ENCODE measurements at regions not wholly inside any gene's neighbourhood (a gene's known extent, or its start where the extent isn't known, plus 50 kb on each side); places are given as distances from the start of the nearest gene placed in this dataset.

DNA sequence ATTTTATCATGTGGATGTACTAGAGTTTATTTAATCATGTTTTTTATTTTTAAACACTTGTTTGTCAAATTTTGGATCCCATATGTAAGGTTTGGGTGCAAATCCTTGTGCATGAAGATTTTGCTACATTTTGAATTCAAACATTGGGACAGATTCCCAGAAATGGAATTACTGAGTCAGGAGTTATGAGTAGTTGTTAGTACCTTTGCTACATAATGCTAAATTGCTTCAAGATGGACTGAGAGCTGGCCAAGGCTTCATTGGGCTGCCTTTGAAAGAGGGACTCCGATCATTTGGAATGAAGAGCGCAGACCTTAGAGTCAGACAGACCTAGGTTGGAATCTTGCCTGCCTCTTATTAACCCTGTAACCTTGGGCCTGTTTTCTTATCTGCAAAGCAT is 154.9 kb upstream of the PWP1 start:
- Histone ChIP-seq H3K4me2 (ENCODE audit: insufficient read depth, low read length) (no peak overlapping the region), H3K9me1 (replicated peaks; ENCODE audit: control insufficient read depth, extremely low read depth, insufficient read depth, low read length) (no peaks in the 10 kb centered on the region), H3K27me3 (ENCODE audit: control insufficient read depth in 2 of 2, insufficient read depth in 2 of 2, low read length in 2 of 2) (no peaks in the 10 kb centered on the region), H2AFZ (ENCODE audit: low read depth, low read length) (no peak overlapping the region), H3K79me2 (ENCODE audit: control insufficient read depth, insufficient read depth, low read length) (no peaks in the 10 kb centered on the region), H3K4me3 (replicated peaks in 1 of 3; ENCODE audit: insufficient read depth in 1 of 3, low read depth in 1 of 3, low read length in 3 of 3) (no peak overlapping the region), H4K20me1 (replicated peaks; ENCODE audit: control insufficient read depth, extremely low read depth, insufficient read depth, low read length) (no peaks in the 10 kb centered on the region), H3K4me1 (ENCODE audit: control insufficient read depth, extremely low read depth, insufficient read depth, low read length) (no peaks in the 10 kb centered on the region), H3K27ac (ENCODE audit: insufficient read depth, low read depth, low read length) (no peak overlapping the region), H3K36me3 (ENCODE audit: control insufficient read depth in 2 of 2, extremely low read depth in 1 of 2, insufficient read depth in 2 of 2, low read length in 2 of 2) (no peaks in the 10 kb centered on the region), H3K9me3 (replicated peaks; ENCODE audit: control insufficient read depth, insufficient read depth, low read length) (no peaks in the 10 kb centered on the region), H3K9ac (replicated peaks; ENCODE audit: extremely low read depth, insufficient read depth, low read length) (no peak overlapping the region)
- BruUV-seq (replicated peaks): no TSS peak
- FAIRE-seq (no peak), DNase-seq (ENCODE audit: low read depth, low spot score) (no peak)
- TF ChIP-seq POLR2AphosphoS5 (IDR thresholded peaks at IDR 0.05; ENCODE audit: insufficient read depth, low read depth, low read length) (no peak), MYC (IDR thresholded peaks at IDR 0.05; ENCODE audit: low read depth, low read length) (no peak), GATA2 (IDR thresholded peaks at IDR 0.05; ENCODE audit: insufficient read depth, insufficient read length, low read depth, low read length) (no peak), CTCF (IDR thresholded peaks at IDR 0.05; ENCODE audit: extremely low read depth in 1 of 2, insufficient read depth in 1 of 2, low read depth in 1 of 2, low read length in 2 of 2) (no peak), MAX (IDR thresholded peaks at IDR 0.05; ENCODE audit: insufficient read depth, insufficient read length) (no peak), EZH2 (IDR thresholded peaks at IDR 0.05; ENCODE audit: borderline replicate concordance, low read depth, low read length, severe bottlenecking) (no peak), POLR2A (IDR thresholded peaks at IDR 0.05; ENCODE audit: low read depth, low read length) (no peak), FOS (IDR thresholded peaks at IDR 0.05; ENCODE audit: borderline replicate concordance, insufficient read depth, low read length) (no peak), JUN (IDR thresholded peaks at IDR 0.05; ENCODE audit: borderline replicate concordance, insufficient read depth, insufficient read length, low read depth) (no peak)
- POLR2A ChIA-PET: no interaction called here
- intact Hi-C loops (cut with micrococcal nuclease): no loop called here
- dilution Hi-C loops (cut with MboI; ENCODE audit: extremely low pct_ligation_motif_present, low sequenced_read_pairs): no loop called here
- CTCF ChIA-PET: no interaction called here
